Esophagus muscularis mucosa (tissue), 4 donors: ENCODE measurements at regions not wholly inside any gene's neighbourhood (a gene's known extent, or its start where the extent isn't known, plus 50 kb on each side); places are given as distances from the start of the nearest gene placed in this dataset.
A peak's percentile ranks its signal among the peaks of the same experiment; 100 is the strongest.

Source experiments
- DNase-seq: peaks from one replicate; pipeline ENCODE4 v3.0.0-alpha.2; 2017; ENCODE audit errors: extremely low spot score
- H3K27ac ChIP-seq, 4 donors: fragments of 200-600 bp; sonication (generic); replicated peaks in 1 of 4; 1 replicate in 3 of 4; 2 replicates in 1 of 4; pipeline ENCODE4 v1.5.1; 2016 to 2019; ENCODE audit warnings: mild to moderate bottlenecking in 1 of 4
- H3K27me3 ChIP-seq, 4 donors: fragments of 200-600 bp; sonication (generic); one replicate each; pipeline versions ENCODE4 v1.5.1 to v1.6.0; 2016 to 2019
- H3K36me3 ChIP-seq, 4 donors: fragments of 200-600 bp; sonication (generic); one replicate each; pipeline ENCODE4 v1.5.1; 2016 to 2019
- H3K4me1 ChIP-seq, 4 donors: fragments of 200-600 bp; sonication (generic); one replicate each; pipeline ENCODE4 v1.5.1; 2016 to 2019
- H3K4me3 ChIP-seq, 4 donors: fragments of 200-600 bp; sonication (generic); 1 replicate in 2 of 4; 2 replicates in 2 of 4; pipeline ENCODE4 v1.5.1; 2016 to 2019; ENCODE audit warnings: mild to moderate bottlenecking in 4 of 4, moderate library complexity in 1 of 4
- H3K9me3 ChIP-seq, 4 donors: fragments of 200-600 bp; sonication (generic); 1 replicate in 3 of 4; 2 replicates in 1 of 4; pipeline ENCODE4 v1.5.1; 2016 to 2019
- EP300 ChIP-seq: sonication (generic); formaldehyde crosslinking; IDR thresholded peaks from one replicate; pipeline ENCODE4 v1.6.1; 2017; ENCODE audit warnings: antibody characterized with exemption
- POLR2A ChIP-seq: fragments of 450-650 bp; IDR thresholded peaks from one replicate; pipeline ENCODE4 v1.6.1; 2017; ENCODE audit warnings: antibody characterized with exemption, moderate library complexity, mild to moderate bottlenecking, low read depth
- POLR2AphosphoS5 ChIP-seq, 2 donors: sonication (generic); formaldehyde crosslinking; IDR thresholded peaks; one replicate each; pipeline ENCODE4 v1.6.1; 2017; ENCODE audit warnings: antibody characterized with exemption in 2 of 2
- WGBS: methylation state at CpG from one replicate; pipeline ENCODE4 v1.1.5; 2018; 5-methylcytosine and 5-hydroxymethylcytosine counted together
- intact Hi-C: fragments of 100-400 bp; cut with DNase I; formaldehyde crosslinking; loops from one replicate; pipeline ENCODE4 v1.15.1; 2023
- TF ChIP-seq, protein P1 (sequence below), 3 experiments: fragments of 200-600 bp in 2 of 3; fragments of 450-650 bp in 1 of 3; sonication (generic) in 2 of 3; IDR thresholded peaks; one replicate each; pipeline ENCODE4 v1.5.1; 2017 to 2019; ENCODE audit warnings: antibody characterized with exemption in 3 of 3, mild to moderate bottlenecking in 2 of 3, moderate library complexity in 1 of 3

DNA sequence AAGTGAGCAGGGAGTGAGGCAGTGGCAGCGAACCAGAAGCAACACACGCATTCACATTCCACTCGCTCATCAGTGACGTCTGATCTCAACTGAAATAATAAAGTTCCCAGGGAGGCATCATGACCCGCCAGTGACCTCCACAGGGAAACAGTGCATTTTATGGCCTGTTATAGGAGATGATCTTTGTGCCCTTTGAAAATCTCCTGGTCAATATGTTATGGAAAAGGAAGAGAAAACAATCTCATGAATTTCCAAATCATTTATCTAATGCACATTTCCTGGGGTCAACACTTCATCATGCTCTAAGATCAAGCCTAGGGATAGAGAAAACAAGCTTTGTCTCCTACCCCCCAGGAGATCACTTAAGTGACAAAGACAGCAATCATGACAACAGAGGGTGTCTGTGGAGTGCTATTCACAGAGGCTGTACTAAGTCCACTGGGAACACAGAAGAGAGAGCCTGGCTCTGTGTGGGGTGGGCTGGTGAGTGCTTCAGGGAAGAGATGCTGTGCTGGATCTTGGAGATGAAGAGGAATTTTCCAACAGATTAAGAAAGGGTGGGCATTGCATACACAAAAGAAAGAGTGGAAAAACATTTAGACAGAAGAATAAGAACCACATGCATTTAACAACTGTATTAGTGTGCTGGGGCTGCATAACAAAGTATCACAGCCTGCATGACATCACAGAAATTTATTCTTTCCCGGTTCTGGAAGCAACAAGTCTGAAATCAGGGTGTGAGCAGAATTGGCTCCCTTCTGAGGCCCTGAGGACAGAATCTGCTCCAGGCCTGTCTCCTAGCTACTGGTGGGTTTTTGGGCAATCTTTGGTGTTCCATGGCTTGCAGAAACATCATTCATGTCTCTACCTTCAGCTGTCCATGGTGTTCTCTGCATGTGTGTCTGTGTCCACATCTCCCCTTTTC is 613.9 kb upstream of the IGFBP3 start:
- peaks cover 0 to 6% (median 3%) of the 10 kb centered on the region in 4 donors for H3K4me1 ChIP-seq
- peak overlapping the region in 3 of 4 donors; percentile 12 to 67 (median 27) for H3K27ac ChIP-seq
- intact Hi-C loops: no loop called here
- TF ChIP-seq EP300 (peak; percentile 65), POLR2AphosphoS5 (IDR thresholded peaks at IDR 0.05) (peak; percentile 25 to 46), POLR2A (no peak)
- H3K36me3 ChIP-seq: no peaks in the 10 kb centered on the region
- H3K27me3 ChIP-seq: no peaks in the 10 kb centered on the region
- H3K4me3 ChIP-seq: no peak overlapping the region
- peaks cover 0 to 6% (median 3%) of the 10 kb centered on the region in 4 donors for H3K9me3 ChIP-seq
- 44% methylated on average over 6 of the region's 6 CpGs for WGBS
- DNase-seq: peak; percentile 70

DNA sequence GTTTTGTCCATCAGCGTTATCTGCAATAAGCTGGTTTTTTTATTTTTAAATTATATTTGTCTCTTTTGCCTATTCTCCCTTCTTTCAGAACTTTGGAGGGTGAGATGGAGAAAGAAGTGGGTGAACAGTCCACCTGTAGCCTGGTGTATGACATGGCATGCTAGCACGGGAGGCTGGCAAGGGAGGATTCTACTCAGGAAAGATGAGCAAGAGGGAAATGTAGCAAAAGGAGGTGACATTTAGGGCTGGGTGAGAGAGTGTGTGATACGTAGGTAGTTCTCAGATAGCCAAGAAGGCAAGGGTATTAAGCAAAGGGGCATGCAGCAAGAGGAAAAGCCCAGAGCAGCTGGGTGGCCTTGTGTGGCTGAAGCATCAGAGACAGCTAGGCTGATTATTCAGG is 612.9 kb upstream of the IGFBP3 start:
- Histone ChIP-seq H3K36me3 (no peaks in the 10 kb centered on the region), H3K4me3 (no peak overlapping the region), H3K27me3 (no peaks in the 10 kb centered on the region), H3K4me1 (peaks cover 0 to 6% (median 3%) of the 10 kb centered on the region in 4 donors), H3K9me3 (peaks cover 0 to 6% (median 3%) of the 10 kb centered on the region in 4 donors), H3K27ac (peak overlapping the region in 3 of 4 donors; percentile 13 to 55 (median 42))
- peak; percentile 78 for DNase-seq
- TF ChIP-seq POLR2A (no peak), EP300 (no peak), POLR2AphosphoS5 (IDR thresholded peaks at IDR 0.05) (no peak)
- TF ChIP-seq, protein P1, sequence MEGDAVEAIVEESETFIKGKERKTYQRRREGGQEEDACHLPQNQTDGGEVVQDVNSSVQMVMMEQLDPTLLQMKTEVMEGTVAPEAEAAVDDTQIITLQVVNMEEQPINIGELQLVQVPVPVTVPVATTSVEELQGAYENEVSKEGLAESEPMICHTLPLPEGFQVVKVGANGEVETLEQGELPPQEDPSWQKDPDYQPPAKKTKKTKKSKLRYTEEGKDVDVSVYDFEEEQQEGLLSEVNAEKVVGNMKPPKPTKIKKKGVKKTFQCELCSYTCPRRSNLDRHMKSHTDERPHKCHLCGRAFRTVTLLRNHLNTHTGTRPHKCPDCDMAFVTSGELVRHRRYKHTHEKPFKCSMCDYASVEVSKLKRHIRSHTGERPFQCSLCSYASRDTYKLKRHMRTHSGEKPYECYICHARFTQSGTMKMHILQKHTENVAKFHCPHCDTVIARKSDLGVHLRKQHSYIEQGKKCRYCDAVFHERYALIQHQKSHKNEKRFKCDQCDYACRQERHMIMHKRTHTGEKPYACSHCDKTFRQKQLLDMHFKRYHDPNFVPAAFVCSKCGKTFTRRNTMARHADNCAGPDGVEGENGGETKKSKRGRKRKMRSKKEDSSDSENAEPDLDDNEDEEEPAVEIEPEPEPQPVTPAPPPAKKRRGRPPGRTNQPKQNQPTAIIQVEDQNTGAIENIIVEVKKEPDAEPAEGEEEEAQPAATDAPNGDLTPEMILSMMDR (IDR thresholded peaks at IDR 0.05): no peak
- intact Hi-C loops: no loop called here
- WGBS: 94% methylated on average over 3 of the region's 3 CpGs

DNA sequence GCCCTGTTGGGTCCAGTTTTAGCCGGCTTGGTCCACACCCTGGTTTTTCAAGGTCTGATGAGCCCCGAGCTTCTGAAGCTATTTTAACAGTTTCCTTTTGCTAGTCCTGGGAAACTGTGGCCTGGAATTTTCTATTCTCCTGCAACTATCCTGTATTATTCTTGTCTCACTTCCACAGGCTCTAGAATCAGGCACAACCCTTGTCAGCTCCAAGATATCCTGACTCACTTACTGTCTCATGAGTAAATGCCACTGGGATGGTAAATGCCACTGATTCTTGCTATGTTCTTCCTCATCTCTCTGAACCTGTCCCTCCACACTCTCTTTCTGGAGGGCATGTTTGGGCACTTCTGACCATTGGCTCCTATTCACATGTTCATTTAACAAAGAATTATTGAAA is 611.5 kb upstream of the IGFBP3 start:
- H3K36me3 ChIP-seq: no peaks in the 10 kb centered on the region
- no peaks in the 10 kb centered on the region for H3K27me3 ChIP-seq
- WGBS: 84% methylated on average over 2 of the region's 2 CpGs
- peaks cover 0 to 10% (median 3%) of the 10 kb centered on the region in 4 donors for H3K9me3 ChIP-seq
- intact Hi-C loops: no loop called here
- DNase-seq: no peak
- TF ChIP-seq POLR2AphosphoS5 (IDR thresholded peaks at IDR 0.05) (no peak), POLR2A (no peak)
- TF ChIP-seq, protein P1 (IDR thresholded peaks at IDR 0.05): no peak
- peaks cover 0 to 6% (median 3%) of the 10 kb centered on the region in 4 donors for H3K4me1 ChIP-seq
- no peak overlapping the region for H3K4me3 ChIP-seq
- no peak overlapping the region for H3K27ac ChIP-seq

DNA sequence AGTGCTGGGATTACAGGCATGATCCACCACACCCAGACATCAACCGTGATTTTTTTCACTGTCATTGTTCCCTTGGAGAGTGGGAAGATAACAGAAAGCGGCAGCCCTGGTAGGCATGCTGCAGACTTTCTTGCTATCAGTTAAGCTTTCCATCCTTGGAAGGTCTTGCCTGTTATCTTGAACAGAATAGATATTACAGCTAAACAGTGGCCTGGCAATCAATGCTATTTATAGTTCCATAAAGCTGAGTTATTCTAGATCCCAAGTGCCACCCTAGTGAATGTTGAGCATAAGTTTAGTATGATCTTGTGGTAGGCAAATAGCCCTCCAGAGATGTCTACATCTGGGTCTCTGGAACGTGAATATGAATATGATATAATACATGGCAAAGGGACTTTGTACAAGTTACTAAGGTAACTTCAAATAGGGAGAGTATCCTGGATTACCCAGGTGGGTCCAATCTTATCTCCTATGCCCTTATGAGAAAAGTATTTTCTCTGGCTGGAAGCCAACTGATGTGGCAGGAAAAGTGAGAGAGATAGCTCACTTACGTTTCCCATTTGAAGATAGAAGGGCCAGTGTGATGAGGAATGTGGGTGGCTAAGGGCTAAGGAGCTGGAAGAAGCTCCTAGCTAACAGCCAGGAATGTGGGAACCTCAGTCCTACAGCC is 609.1 kb upstream of the IGFBP3 start:
- no peak for TF ChIP-seq POLR2A
- TF ChIP-seq, protein P1 (IDR thresholded peaks at IDR 0.05): no peak
- no peak for TF ChIP-seq POLR2AphosphoS5 (IDR thresholded peaks at IDR 0.05)
- no peak for TF ChIP-seq EP300
- WGBS: 89% methylated on average over 4 of the region's 4 CpGs
- Histone ChIP-seq H3K4me3 (no peak overlapping the region), H3K4me1 (peaks cover 0 to 6% (median 3%) of the 10 kb centered on the region in 4 donors), H3K27me3 (no peaks in the 10 kb centered on the region), H3K36me3 (no peaks in the 10 kb centered on the region), H3K9me3 (peaks cover 0 to 12% (median 3%) of the 10 kb centered on the region in 4 donors), H3K27ac (peak overlapping the region in 3 of 4 donors; percentile 41 to 53 (median 45))
- DNase-seq: peak; percentile 83
- intact Hi-C loops: no loop called here

DNA sequence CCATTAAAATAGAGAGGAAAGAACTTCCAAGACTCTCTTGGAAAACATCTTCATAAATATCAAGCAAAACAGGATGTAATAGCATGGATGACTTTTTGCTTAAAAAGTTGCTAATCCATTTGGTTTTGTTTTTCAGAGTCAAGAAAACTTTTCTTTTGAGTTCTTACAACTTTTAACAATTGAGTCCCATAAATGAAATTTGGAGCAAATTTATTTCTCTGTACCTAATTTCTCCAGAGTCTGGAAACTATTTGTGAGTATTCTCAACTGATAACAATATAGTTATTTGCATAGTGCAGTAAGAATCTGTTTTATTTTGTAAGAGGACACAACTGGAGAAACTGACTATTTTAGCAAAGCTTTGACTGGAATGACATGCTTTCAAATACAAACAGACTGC is 606.3 kb upstream of the IGFBP3 start:
- H3K27ac ChIP-seq: no peak overlapping the region
- H3K27me3 ChIP-seq: no peaks in the 10 kb centered on the region
- no peak for DNase-seq
- H3K36me3 ChIP-seq: no peaks in the 10 kb centered on the region
- intact Hi-C loops: no loop called here
- no peak for TF ChIP-seq EP300
- TF ChIP-seq POLR2AphosphoS5 (IDR thresholded peaks at IDR 0.05): no peak
- TF ChIP-seq, protein P1 (IDR thresholded peaks at IDR 0.05): no peak
- no peak for TF ChIP-seq POLR2A
- H3K4me1 ChIP-seq: no peaks in the 10 kb centered on the region
- no peak overlapping the region for H3K4me3 ChIP-seq
- H3K9me3 ChIP-seq: peaks cover 0 to 12% (median 3%) of the 10 kb centered on the region in 4 donors
